ENCODE measurements at regions not wholly inside any gene's neighbourhood (a gene's known extent, or its start where the extent isn't known, plus 50 kb on each side); places are given as distances from the start of the nearest gene placed in this dataset.
A peak's percentile ranks its signal among the peaks of the same experiment; 100 is the strongest.

- peaks cover 18% of the 10 kb centered on the region for H3K27me3 Mint-ChIP-seq
- DNase-seq = no peak
- no peak overlapping the region for H3K27ac Mint-ChIP-seq
- POLR2A ChIA-PET = no interaction called here
- peaks cover 34% of the 10 kb centered on the region for H3K9me3 Mint-ChIP-seq
- H3K36me3 Mint-ChIP-seq (ENCODE audit: low read depth) = peaks cover 8% of the 10 kb centered on the region
- no peak overlapping the region for H3K4me3 Mint-ChIP-seq
- H3K4me1 Mint-ChIP-seq = peaks cover 3% of the 10 kb centered on the region
- CTCF ChIA-PET = interaction anchor here (1.0 to 1.3 kb wide), 2 partner anchors 10 to 27 kb away, joined by 3 to 6 read pairs; no protein-coding TSS in a partner anchor
Observed at GRCh38 chr7:22651534-22652243, 75.3 kb upstream of the IL6 start.

- Mint-ChIP-seq H3K27ac (no peak overlapping the region), H3K4me1 (peaks cover 3% of the 10 kb centered on the region), H3K4me3 (no peak overlapping the region), H3K9me3 (peaks cover 40% of the 10 kb centered on the region), H3K36me3 (ENCODE audit: low read depth) (peaks cover 8% of the 10 kb centered on the region), H3K27me3 (peaks cover 18% of the 10 kb centered on the region)
- ChIA-PET CTCF (interaction anchor here (1.0 to 1.3 kb wide), 2 partner anchors 10 to 28 kb away, joined by 3 to 6 read pairs; no protein-coding TSS in a partner anchor), POLR2A (no interaction called here)
- DNase-seq = no peak
Observed at GRCh38 chr7:22651036-22651435, 76.0 kb upstream of the IL6 start.

- H3K4me3 Mint-ChIP-seq = no peak overlapping the region
- no peak for DNase-seq
- POLR2A ChIA-PET = no interaction called here
- peaks cover 13% of the 10 kb centered on the region for H3K36me3 Mint-ChIP-seq (ENCODE audit: low read depth)
- H3K4me1 Mint-ChIP-seq = peaks cover 3% of the 10 kb centered on the region
- H3K27me3 Mint-ChIP-seq = peaks cover 20% of the 10 kb centered on the region
- H3K9me3 Mint-ChIP-seq = peaks cover 48% of the 10 kb centered on the region
- H3K27ac Mint-ChIP-seq = no peak overlapping the region
- CTCF ChIA-PET = interaction anchor here (1.2 kb wide), 1 partner anchor 9 kb away, joined by 3 read pairs; no protein-coding TSS in a partner anchor
Observed at GRCh38 chr7:22649686-22650085, 77.3 kb upstream of the IL6 start.

DNA sequence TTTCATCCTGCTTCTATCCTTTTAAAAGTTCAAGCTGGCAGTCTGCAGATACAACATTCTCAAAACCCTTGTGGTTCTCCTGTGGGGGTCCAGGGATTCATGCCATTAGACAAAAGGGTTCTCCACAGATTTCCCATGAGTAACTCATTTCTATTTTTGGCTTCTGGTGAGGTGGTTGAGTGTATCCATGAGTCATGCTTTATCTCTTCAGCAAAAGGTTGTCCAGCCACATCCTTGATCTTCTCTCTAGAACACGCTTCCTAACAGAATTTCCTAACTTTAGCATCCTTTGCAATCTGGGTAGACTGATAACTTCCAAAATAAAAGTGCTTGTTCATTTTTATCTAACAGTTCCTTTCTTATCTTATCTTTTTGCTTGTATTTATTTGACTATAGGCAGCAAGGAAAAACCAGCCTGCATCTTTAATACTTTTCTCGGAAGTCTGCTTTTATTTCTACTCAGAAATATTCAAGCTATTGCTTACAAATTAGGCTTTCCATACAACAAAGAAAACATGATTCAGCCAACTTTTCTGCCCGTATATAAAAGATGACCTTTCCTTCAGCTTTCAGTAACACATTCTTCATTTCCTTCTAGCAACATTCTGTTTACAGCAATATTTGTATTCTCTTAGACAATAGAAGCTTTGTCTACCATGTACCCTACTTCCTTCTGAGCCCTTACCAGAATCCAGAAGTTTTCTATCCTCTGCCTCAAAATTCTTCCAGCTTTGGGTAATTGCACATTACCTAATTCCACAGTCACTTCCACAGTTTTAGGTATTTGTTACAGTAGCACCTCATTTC lies 79.3 kb upstream of the IL6 start:
- Mint-ChIP-seq H3K4me1 (no peaks in the 10 kb centered on the region), H3K27me3 (peaks cover 30% of the 10 kb centered on the region), H3K4me3 (no peak overlapping the region), H3K36me3 (ENCODE audit: low read depth) (peaks cover 19% of the 10 kb centered on the region), H3K9me3 (peaks cover 57% of the 10 kb centered on the region), H3K27ac (no peak overlapping the region)
- CTCF ChIA-PET = interaction anchor here (0.9 kb wide), 1 partner anchor 81 kb away, joined by 3 read pairs; no protein-coding TSS in a partner anchor
- DNase-seq = no peak
- POLR2A ChIA-PET = no interaction called here

DNA sequence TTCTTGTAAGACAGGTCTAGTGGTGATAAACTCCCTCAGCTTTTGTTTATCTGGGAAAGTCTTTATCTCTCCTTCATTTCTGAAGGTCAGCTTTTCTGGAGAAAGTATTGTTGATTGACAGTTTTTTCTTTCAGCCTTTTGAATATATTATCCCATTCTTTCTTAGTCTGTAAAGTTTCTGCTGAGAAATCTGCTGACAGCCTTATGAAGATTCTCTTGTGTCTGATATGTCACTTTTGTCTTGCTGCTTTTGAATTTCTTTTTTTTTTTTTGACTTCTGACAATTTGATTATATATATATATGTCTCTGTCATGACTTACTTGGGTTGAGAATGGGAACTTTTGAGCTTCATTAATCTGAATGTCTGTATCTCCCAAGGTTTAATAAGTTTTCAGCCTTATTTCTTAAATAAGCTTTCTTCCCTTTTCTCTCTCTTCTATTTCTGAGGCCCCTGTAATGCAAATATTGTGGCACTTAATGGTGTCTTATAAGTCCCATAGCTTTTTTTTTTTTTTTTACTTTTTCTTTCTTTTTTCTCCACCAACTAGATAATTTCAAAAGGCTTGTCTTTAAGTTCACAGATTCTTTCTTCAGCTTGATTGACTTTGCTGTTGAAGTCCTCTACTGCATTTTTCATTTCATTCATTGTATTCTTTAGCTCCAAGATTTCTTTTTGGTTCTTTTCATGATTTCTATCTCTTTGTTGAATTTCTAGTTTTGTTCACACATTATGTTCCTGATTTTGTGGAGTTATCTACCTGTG lies 81.4 kb upstream of the IL6 start:
- DNase-seq = no peak
- H3K4me3 Mint-ChIP-seq = no peak overlapping the region
- peaks cover 57% of the 10 kb centered on the region for H3K9me3 Mint-ChIP-seq
- peaks cover 28% of the 10 kb centered on the region for H3K36me3 Mint-ChIP-seq (ENCODE audit: low read depth)
- CTCF ChIA-PET = interaction anchor here (0.5 to 0.7 kb wide), 6 partner anchors 10 to 909 kb away, joined by 3 to 5 read pairs (median 4); no protein-coding TSS in a partner anchor
- H3K4me1 Mint-ChIP-seq = peaks cover 10% of the 10 kb centered on the region
- H3K27ac Mint-ChIP-seq = no peak overlapping the region
- H3K27me3 Mint-ChIP-seq = peaks cover 42% of the 10 kb centered on the region
- POLR2A ChIA-PET = no interaction called here

- POLR2A ChIA-PET = no interaction called here
- no peak for DNase-seq
Observed at GRCh38 chr7:22642454-22642853, 84.5 kb upstream of the IL6 start.

DNA sequence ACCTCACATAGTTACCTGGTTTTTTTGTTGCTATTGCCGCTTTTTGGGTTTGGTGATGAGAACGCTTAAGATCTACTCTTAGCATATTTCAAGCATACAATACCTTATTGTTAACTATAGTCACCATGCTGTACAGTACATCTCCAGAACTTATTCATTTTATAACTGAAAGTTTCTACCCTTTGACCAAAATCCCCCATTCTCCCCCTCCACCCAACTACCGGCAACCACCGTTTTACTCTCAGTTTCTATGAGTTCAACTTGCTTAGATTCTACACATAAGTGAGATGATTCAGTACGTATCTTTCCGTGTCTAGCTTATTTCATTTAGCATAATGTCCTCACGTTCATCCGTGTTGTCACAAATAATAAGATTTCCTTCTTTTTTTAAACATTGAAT lies 86.7 kb upstream of the IL6 start:
- CTCF ChIA-PET = interaction anchor here (1.0 to 1.2 kb wide), 2 partner anchors 9 to 27 kb away, joined by 3 read pairs; no protein-coding TSS in a partner anchor
- Mint-ChIP-seq H3K36me3 (ENCODE audit: low read depth) (peaks cover 15% of the 10 kb centered on the region), H3K4me1 (peaks cover 20% of the 10 kb centered on the region), H3K9me3 (peaks cover 20% of the 10 kb centered on the region), H3K27ac (no peak overlapping the region), H3K27me3 (peaks cover 45% of the 10 kb centered on the region), H3K4me3 (no peak overlapping the region)
- POLR2A ChIA-PET = no interaction called here
- DNase-seq = peak; percentile 28

More at GRCh38 chr7:22642454-22642853, 84.5 kb upstream of the IL6 start:
- Mint-ChIP-seq H3K9me3 (peaks cover 39% of the 10 kb centered on the region), H3K4me1 (peaks cover 20% of the 10 kb centered on the region), H3K36me3 (ENCODE audit: low read depth) (peaks cover 25% of the 10 kb centered on the region), H3K27ac (no peak overlapping the region), H3K4me3 (no peak overlapping the region), H3K27me3 (peaks cover 44% of the 10 kb centered on the region)
- CTCF ChIA-PET = no interaction called here

GRCh38 chr7:22639396-22639795 lies 87.6 kb upstream of the IL6 start:
- Mint-ChIP-seq H3K4me3 (no peak overlapping the region), H3K36me3 (ENCODE audit: low read depth) (peaks cover 15% of the 10 kb centered on the region), H3K4me1 (peaks cover 20% of the 10 kb centered on the region), H3K27me3 (peaks cover 52% of the 10 kb centered on the region), H3K27ac (no peak overlapping the region), H3K9me3 (peaks cover 20% of the 10 kb centered on the region)
- CTCF ChIA-PET = interaction anchor here (1.0 kb wide), 1 partner anchor 28 kb away, joined by 3 read pairs; no protein-coding TSS in a partner anchor
- POLR2A ChIA-PET = no interaction called here
- DNase-seq = no peak

- H3K27me3 Mint-ChIP-seq = peaks cover 60% of the 10 kb centered on the region
- CTCF ChIA-PET = interaction anchor here (0.7 kb wide), 1 partner anchor 9 kb away, joined by 3 read pairs; no protein-coding TSS in a partner anchor
- H3K4me1 Mint-ChIP-seq = peaks cover 8% of the 10 kb centered on the region
- POLR2A ChIA-PET = no interaction called here
- no peak for DNase-seq
- no peak overlapping the region for H3K27ac Mint-ChIP-seq
- H3K9me3 Mint-ChIP-seq = peaks cover 4% of the 10 kb centered on the region
- no peak overlapping the region for H3K4me3 Mint-ChIP-seq
- H3K36me3 Mint-ChIP-seq (ENCODE audit: low read depth) = no peaks in the 10 kb centered on the region
Observed at GRCh38 chr7:22635349-22635748, 91.7 kb upstream of the IL6 start.

DNA sequence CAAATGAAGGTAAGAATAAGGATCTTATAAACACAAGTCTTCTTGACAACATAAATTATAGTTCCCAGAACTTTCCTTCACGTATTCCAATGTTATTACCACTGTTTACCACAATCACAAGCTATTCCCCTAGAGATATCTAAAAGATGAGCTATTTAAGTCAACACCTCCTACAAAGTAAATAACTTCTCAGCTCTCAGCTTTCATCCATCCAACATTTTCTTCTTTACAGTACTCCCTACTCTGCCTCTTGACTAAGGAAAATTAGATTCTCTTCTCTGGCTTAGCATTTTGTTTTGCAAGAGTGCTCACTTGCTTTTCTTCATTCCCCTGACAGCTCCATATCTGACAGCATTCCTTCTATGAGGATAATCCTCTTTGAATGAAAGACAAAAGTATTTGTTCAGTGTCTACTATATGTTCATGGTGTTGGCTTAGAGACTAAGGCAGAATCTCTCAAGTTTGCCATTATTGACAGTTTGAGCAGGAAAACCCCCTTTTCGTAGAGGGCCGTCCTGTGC lies 93.0 kb upstream of the IL6 start:
- Mint-ChIP-seq H3K4me1 (no peaks in the 10 kb centered on the region), H3K4me3 (no peak overlapping the region), H3K9me3 (peaks cover 2% of the 10 kb centered on the region), H3K36me3 (ENCODE audit: low read depth) (no peaks in the 10 kb centered on the region), H3K27me3 (peaks cover 56% of the 10 kb centered on the region), H3K27ac (no peak overlapping the region)
- DNase-seq = no peak
- ChIA-PET POLR2A (interaction anchor here (0.6 kb wide), 1 partner anchor 64 kb away, joined by 6 read pairs; no protein-coding TSS in a partner anchor), CTCF (no interaction called here)

GRCh38 chr7:22633286-22633953 lies 93.6 kb upstream of the IL6 start:
- Mint-ChIP-seq H3K27ac (no peak overlapping the region), H3K9me3 (peaks cover 2% of the 10 kb centered on the region), H3K36me3 (ENCODE audit: low read depth) (no peaks in the 10 kb centered on the region), H3K4me3 (no peak overlapping the region), H3K27me3 (peaks cover 59% of the 10 kb centered on the region), H3K4me1 (no peaks in the 10 kb centered on the region)
- ChIA-PET POLR2A (interaction anchor here (0.6 kb wide), 1 partner anchor 64 kb away, joined by 6 read pairs; no protein-coding TSS in a partner anchor), CTCF (no interaction called here)
- DNase-seq = no peak

DNA sequence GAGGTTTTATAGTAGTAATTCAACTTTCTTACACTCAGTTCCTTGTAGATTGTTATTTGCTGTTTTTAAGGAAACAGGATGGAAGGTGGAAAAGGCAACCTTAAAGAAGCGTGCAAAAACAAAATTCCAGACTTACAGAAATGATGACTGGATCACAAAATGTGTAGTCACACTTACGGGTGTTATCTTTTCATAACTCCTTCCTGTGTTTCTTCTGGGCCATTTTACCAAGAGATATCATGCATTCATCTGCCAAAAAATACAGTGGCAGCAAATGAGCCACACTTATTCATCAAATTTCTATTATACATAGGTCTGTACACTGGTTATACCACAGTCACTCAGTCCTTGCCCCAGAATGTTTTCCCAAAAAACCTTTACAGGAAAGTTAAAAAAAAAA lies 94.3 kb upstream of the IL6 start:
- H3K27me3 Mint-ChIP-seq = peaks cover 58% of the 10 kb centered on the region
- no peaks in the 10 kb centered on the region for H3K4me1 Mint-ChIP-seq
- no peak overlapping the region for H3K4me3 Mint-ChIP-seq
- POLR2A ChIA-PET = interaction anchor here (0.6 kb wide), 1 partner anchor 62 kb away, joined by 3 read pairs; no protein-coding TSS in a partner anchor
- DNase-seq = no peak
- CTCF ChIA-PET = no interaction called here
- no peaks in the 10 kb centered on the region for H3K36me3 Mint-ChIP-seq (ENCODE audit: low read depth)
- H3K27ac Mint-ChIP-seq = no peak overlapping the region
- peaks cover 2% of the 10 kb centered on the region for H3K9me3 Mint-ChIP-seq

Data from activated CD4-positive, alpha-beta T cell treated with anti-CD3 and anti-CD28 coated beads, Interleukin-2, amount 10 ng/mL, durations not matched to agents 7 days and 5 days (primary cell).